ENCODE measurements at regions not wholly inside any gene's neighbourhood (a gene's known extent, or its start where the extent isn't known, plus 50 kb on each side); places are given as distances from the start of the nearest gene placed in this dataset.

DNA sequence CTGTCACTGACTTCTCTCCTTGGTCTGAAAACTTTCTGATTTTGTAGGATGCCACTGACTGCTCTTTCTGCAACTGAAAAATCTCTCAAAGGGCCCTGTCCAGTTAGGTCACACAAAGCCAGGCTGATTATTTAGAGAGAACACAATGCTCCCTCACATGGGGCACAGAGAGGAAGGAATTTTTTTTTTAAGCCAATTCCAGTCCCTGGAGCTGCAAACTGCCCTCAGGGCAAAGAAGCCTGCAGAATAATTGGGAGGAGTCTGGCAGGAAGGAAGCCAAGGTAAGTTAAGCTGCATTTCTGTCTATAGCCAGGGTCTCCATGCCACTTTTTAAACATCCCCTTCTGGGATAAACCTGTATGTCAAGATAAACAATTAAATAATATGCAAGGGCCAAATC lies 305.5 kb downstream of the ZSWIM6 start:
- no peaks in the 10 kb centered on the region for H3K36me3 ChIP-seq (ENCODE audit: control insufficient read depth, insufficient read depth, low read length, severe bottlenecking)
- DNase-seq (ENCODE audit: low read depth), result peak; percentile 76
- H3K4me1 ChIP-seq (ENCODE audit: control insufficient read depth, insufficient read depth, low read length), result peaks cover 5% of the 10 kb centered on the region
- no peak overlapping the region for H3K9ac ChIP-seq (ENCODE audit: low read length)
- peaks cover 21% of the 10 kb centered on the region for H3K27me3 ChIP-seq (replicated peaks; ENCODE audit: control insufficient read depth, insufficient read depth, low read length)
- no peaks in the 10 kb centered on the region for H3K9me3 ChIP-seq (ENCODE audit: control insufficient read depth, low read length)
- no peak overlapping the region for H3K4me3 ChIP-seq (ENCODE audit: low read length)

DNA sequence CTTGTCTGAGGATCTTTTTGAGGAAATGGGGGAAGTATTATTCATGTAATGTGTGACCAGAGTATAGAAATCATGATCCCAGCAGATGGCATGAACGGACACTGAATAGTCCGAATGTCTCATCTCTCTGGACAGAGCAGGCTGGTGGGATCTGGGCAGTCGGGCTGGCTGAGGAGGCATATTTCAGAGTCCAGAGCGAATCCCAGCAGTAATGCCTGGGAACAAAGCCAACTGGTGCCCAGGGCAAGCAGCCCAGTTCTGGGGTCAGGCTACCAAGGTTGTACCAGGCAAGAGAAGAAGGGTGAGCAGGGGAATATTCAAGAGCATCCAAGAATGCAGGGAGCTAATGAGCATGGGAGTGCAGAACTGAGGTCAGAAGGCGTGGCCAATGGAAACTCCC lies 306.4 kb downstream of the ZSWIM6 start:
- no peak for DNase-seq (ENCODE audit: low read depth)
- H3K4me3 ChIP-seq (ENCODE audit: low read length), result no peak overlapping the region
- H3K4me1 ChIP-seq (ENCODE audit: control insufficient read depth, insufficient read depth, low read length), result peaks cover 5% of the 10 kb centered on the region
- H3K9me3 ChIP-seq (ENCODE audit: control insufficient read depth, low read length), result no peaks in the 10 kb centered on the region
- no peak overlapping the region for H3K9ac ChIP-seq (ENCODE audit: low read length)
- H3K36me3 ChIP-seq (ENCODE audit: control insufficient read depth, insufficient read depth, low read length, severe bottlenecking), result no peaks in the 10 kb centered on the region
- H3K27me3 ChIP-seq (replicated peaks; ENCODE audit: control insufficient read depth, insufficient read depth, low read length), result peaks cover 28% of the 10 kb centered on the region

DNA sequence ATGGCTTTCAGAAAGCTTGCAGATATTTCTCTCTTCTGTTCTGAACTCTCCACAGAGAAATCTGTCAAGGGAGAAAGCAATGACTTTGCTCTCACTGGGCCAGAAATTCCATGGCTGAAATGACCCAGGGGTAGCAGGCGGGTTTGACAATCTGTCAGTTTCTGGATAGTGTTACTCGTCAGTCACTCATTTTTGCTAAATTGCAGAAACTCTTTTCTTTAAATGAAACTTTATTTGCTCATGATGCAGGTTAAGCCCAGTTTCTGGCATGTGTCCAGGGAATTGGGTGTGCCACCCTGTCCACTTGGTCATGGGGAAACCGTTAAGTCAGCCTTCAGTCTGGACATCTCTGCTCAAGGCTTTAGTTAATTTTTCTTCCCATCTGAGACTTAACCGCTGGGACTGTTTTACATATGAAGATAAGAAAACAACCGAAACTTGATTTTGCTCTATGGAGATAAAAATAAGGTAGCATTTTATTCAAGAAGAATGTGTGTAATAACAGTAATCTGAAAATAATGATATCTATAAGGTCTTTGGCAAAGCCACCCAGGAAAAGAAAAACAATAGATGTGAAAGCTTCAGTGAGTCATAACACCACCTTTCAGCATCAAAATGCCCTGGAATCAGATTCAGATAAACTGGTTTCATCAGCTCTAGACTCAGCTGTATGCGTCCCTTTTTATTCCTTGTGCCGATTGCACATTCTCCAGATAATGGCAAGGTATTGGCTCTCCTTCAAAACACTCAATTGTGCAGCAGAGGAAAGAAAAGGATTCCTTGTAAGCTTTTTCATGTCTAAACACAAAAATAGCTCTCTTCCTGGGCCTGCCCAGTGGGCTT lies 308.3 kb downstream of the ZSWIM6 start:
- Histone ChIP-seq H3K4me1 (ENCODE audit: control insufficient read depth, insufficient read depth, low read length) (peaks cover 5% of the 10 kb centered on the region), H3K36me3 (ENCODE audit: control insufficient read depth, insufficient read depth, low read length, severe bottlenecking) (no peaks in the 10 kb centered on the region), H3K9ac (ENCODE audit: low read length) (no peak overlapping the region), H3K4me3 (ENCODE audit: low read length) (no peak overlapping the region), H3K27me3 (replicated peaks; ENCODE audit: control insufficient read depth, insufficient read depth, low read length) (peaks cover 39% of the 10 kb centered on the region), H3K9me3 (ENCODE audit: control insufficient read depth, low read length) (no peaks in the 10 kb centered on the region)
- DNase-seq (ENCODE audit: low read depth), result no peak

DNA sequence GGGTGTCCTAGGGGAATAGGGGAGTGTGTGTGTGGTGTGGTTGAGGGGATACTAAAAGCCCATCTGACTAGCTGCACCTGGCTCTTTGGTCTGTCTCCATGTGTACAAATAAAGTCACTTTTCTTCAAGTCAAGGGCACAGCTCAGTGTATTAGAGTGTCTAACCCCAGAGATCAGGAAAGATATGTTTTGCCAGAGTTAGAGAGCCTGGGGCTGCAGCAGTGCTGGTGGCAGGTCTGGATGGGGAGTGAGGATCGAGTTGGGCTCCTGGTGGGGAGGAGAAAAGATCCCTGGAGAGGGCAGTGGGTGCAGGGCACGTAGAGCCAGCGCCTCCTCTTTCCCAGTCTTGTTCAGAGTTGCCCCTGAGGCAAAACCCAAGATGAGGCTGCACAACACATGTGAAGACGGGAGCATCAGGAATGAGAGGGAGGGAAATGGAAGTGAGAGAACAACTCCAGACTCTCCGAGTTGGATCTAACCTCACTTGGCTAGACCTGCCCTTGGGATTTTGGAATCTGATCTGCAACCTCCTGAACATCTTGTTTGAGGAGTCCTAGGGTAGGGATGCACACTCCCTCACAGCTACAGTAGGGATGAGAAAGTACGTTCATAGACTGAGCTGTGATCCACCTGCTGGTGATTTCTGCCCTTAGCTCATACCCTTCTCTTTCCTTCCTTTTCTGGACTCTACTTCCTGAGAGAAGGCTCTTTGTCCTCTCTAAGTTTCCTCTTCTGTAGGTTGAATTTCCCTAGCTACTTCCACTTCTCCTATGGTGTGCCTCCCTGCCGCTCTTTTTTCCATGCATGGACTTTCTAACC lies 309.9 kb downstream of the ZSWIM6 start:
- Histone ChIP-seq H3K4me3 (ENCODE audit: low read length) (no peak overlapping the region), H3K27me3 (replicated peaks; ENCODE audit: control insufficient read depth, insufficient read depth, low read length) (peaks cover 45% of the 10 kb centered on the region), H3K4me1 (ENCODE audit: control insufficient read depth, insufficient read depth, low read length) (peaks cover 5% of the 10 kb centered on the region), H3K9me3 (ENCODE audit: control insufficient read depth, low read length) (no peaks in the 10 kb centered on the region), H3K9ac (ENCODE audit: low read length) (no peak overlapping the region), H3K36me3 (ENCODE audit: control insufficient read depth, insufficient read depth, low read length, severe bottlenecking) (no peaks in the 10 kb centered on the region)
- peak; percentile 6 for DNase-seq (ENCODE audit: low read depth)

DNA sequence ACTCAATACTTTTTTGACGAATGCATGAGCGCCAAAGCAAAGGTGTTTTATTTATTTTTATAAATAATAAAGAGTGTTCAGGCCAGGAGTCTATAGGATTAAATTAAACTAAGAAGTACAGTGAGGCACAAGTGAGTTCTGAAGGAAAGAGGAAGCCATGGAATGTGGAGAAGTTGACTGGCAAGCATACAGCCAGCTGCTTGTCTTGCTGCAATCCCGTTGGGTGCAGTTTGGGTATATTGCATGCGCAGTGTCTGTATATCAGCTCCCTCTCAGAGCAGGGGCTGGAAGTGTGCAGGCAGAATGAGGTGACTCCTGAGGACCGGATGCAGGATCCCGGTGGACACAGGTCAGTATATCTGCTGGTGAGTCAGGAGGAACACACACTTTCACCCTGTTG lies 315.6 kb downstream of the ZSWIM6 start:
- no peak overlapping the region for H3K4me3 ChIP-seq (ENCODE audit: low read length)
- no peak for DNase-seq (ENCODE audit: low read depth)
- no peaks in the 10 kb centered on the region for H3K4me1 ChIP-seq (ENCODE audit: control insufficient read depth, insufficient read depth, low read length)
- H3K27me3 ChIP-seq (replicated peaks; ENCODE audit: control insufficient read depth, insufficient read depth, low read length), result peaks cover 24% of the 10 kb centered on the region
- no peak overlapping the region for H3K9ac ChIP-seq (ENCODE audit: low read length)
- H3K9me3 ChIP-seq (ENCODE audit: control insufficient read depth, low read length), result no peaks in the 10 kb centered on the region
- no peaks in the 10 kb centered on the region for H3K36me3 ChIP-seq (ENCODE audit: control insufficient read depth, insufficient read depth, low read length, severe bottlenecking)

DNA sequence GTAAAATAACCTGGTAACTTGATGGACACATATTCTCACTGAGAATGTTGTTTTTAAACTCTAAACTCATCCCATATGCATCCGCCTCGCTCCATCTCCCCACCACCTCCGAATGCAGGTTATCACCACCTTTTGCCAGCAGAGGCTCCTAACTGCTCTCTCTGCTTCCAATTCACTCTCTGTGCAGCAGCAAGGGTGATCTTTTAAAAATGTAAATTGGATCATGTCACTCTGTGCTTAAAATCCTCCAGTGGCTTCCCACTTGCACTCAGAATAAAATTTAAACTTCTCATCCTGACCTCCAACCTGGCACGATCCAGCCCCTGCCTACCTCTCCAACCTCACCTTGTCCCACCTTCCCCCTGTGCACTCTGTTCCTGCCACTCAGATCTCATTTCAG lies 317.2 kb downstream of the ZSWIM6 start:
- H3K36me3 ChIP-seq (ENCODE audit: control insufficient read depth, insufficient read depth, low read length, severe bottlenecking), result no peaks in the 10 kb centered on the region
- no peaks in the 10 kb centered on the region for H3K9me3 ChIP-seq (ENCODE audit: control insufficient read depth, low read length)
- no peak overlapping the region for H3K4me3 ChIP-seq (ENCODE audit: low read length)
- H3K9ac ChIP-seq (ENCODE audit: low read length), result no peak overlapping the region
- no peak for DNase-seq (ENCODE audit: low read depth)
- peaks cover 11% of the 10 kb centered on the region for H3K27me3 ChIP-seq (replicated peaks; ENCODE audit: control insufficient read depth, insufficient read depth, low read length)
- no peaks in the 10 kb centered on the region for H3K4me1 ChIP-seq (ENCODE audit: control insufficient read depth, insufficient read depth, low read length)

DNA sequence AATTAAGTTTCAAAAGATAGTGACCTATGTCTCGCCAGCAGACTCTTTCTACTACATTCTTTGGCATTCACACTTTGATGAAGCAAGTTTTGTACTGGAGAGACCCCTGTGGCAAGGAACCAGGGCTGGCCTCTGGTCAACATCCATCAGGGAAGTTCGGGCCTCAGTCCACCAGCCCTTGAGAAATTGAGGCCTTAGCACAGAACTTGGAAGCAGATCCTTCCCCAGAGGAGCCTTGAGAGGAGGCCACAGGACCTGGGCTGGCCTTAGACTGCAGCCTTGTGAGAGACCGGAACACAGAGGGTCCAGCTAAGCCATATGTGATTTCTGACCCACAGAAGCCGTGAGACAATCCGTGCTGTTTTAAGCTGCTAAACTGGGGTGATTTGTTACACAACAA lies 317.9 kb downstream of the ZSWIM6 start:
- H3K27me3 ChIP-seq (replicated peaks; ENCODE audit: control insufficient read depth, insufficient read depth, low read length), result peaks cover 9% of the 10 kb centered on the region
- no peaks in the 10 kb centered on the region for H3K4me1 ChIP-seq (ENCODE audit: control insufficient read depth, insufficient read depth, low read length)
- no peak overlapping the region for H3K9ac ChIP-seq (ENCODE audit: low read length)
- no peaks in the 10 kb centered on the region for H3K36me3 ChIP-seq (ENCODE audit: control insufficient read depth, insufficient read depth, low read length, severe bottlenecking)
- no peak for DNase-seq (ENCODE audit: low read depth)
- no peak overlapping the region for H3K4me3 ChIP-seq (ENCODE audit: low read length)
- no peaks in the 10 kb centered on the region for H3K9me3 ChIP-seq (ENCODE audit: control insufficient read depth, low read length)

DNA sequence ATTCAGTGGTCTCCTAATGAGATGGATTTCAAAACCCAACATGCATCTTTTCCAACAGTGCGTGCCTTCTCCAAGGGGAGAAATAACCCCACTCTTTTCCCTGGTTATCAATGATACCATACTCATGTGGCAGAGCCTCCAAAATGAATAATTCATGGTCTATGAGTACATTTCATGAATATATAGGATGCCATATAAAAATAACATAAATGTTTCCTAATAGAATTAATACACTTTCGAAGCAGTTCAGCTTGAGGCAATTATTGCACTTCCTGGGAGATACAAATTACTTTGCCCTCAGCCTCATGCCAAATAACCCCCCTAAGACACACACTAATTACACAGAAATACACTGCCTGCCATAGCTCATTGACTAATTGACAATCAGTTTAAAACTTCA lies 318.6 kb downstream of the ZSWIM6 start:
- Histone ChIP-seq H3K4me1 (ENCODE audit: control insufficient read depth, insufficient read depth, low read length) (no peaks in the 10 kb centered on the region), H3K9ac (ENCODE audit: low read length) (no peak overlapping the region), H3K27me3 (replicated peaks; ENCODE audit: control insufficient read depth, insufficient read depth, low read length) (peaks cover 8% of the 10 kb centered on the region), H3K36me3 (ENCODE audit: control insufficient read depth, insufficient read depth, low read length, severe bottlenecking) (no peaks in the 10 kb centered on the region), H3K9me3 (ENCODE audit: control insufficient read depth, low read length) (no peaks in the 10 kb centered on the region), H3K4me3 (ENCODE audit: low read length) (no peak overlapping the region)
- DNase-seq (ENCODE audit: low read depth), result no peak

DNA sequence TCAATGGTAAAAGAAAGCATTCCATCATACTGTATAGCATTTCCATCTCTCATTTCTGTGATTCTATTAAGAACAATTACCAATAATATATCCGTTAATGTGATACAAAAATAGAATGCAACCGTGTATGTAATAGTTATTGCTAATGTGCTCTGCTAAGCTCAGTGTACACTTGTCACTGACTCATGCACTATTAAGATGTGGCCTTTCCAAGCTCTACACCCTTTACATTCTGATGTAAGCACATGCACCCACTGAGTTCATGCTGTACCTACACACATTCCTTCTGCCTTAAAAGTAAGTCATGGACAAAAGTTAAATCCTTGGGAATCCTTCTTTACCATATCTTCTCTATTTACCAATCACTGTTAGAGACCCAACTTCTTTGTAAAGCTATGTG lies 319.1 kb downstream of the ZSWIM6 start:
- Histone ChIP-seq H3K4me1 (ENCODE audit: control insufficient read depth, insufficient read depth, low read length) (no peaks in the 10 kb centered on the region), H3K4me3 (ENCODE audit: low read length) (no peak overlapping the region), H3K27me3 (replicated peaks; ENCODE audit: control insufficient read depth, insufficient read depth, low read length) (peaks cover 13% of the 10 kb centered on the region), H3K9me3 (ENCODE audit: control insufficient read depth, low read length) (no peaks in the 10 kb centered on the region), H3K36me3 (ENCODE audit: control insufficient read depth, insufficient read depth, low read length, severe bottlenecking) (no peaks in the 10 kb centered on the region), H3K9ac (ENCODE audit: low read length) (no peak overlapping the region)
- DNase-seq (ENCODE audit: low read depth), result no peak

DNA sequence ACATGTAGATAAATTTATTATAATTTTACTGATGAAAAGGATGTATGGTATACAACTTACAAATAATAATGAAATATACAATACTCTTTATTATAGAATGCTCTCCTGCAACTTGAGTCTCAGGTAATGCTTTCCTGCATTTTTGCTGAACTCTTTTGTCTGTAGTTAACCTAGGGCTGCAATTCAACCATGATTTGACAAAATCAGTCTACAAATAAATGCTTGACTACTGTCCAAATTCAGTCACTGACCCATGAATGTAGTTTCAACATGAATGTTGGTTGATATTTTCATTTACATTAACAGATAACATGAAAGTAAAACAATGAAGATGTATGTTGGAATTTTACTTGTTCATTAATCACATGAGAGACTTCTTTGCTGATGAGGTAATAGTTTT lies 320.9 kb downstream of the ZSWIM6 start:
- no peak overlapping the region for H3K4me3 ChIP-seq (ENCODE audit: low read length)
- no peaks in the 10 kb centered on the region for H3K4me1 ChIP-seq (ENCODE audit: control insufficient read depth, insufficient read depth, low read length)
- no peak for DNase-seq (ENCODE audit: low read depth)
- no peaks in the 10 kb centered on the region for H3K9me3 ChIP-seq (ENCODE audit: control insufficient read depth, low read length)
- no peaks in the 10 kb centered on the region for H3K36me3 ChIP-seq (ENCODE audit: control insufficient read depth, insufficient read depth, low read length, severe bottlenecking)
- no peak overlapping the region for H3K9ac ChIP-seq (ENCODE audit: low read length)
- peaks cover 9% of the 10 kb centered on the region for H3K27me3 ChIP-seq (replicated peaks; ENCODE audit: control insufficient read depth, insufficient read depth, low read length)

DNA sequence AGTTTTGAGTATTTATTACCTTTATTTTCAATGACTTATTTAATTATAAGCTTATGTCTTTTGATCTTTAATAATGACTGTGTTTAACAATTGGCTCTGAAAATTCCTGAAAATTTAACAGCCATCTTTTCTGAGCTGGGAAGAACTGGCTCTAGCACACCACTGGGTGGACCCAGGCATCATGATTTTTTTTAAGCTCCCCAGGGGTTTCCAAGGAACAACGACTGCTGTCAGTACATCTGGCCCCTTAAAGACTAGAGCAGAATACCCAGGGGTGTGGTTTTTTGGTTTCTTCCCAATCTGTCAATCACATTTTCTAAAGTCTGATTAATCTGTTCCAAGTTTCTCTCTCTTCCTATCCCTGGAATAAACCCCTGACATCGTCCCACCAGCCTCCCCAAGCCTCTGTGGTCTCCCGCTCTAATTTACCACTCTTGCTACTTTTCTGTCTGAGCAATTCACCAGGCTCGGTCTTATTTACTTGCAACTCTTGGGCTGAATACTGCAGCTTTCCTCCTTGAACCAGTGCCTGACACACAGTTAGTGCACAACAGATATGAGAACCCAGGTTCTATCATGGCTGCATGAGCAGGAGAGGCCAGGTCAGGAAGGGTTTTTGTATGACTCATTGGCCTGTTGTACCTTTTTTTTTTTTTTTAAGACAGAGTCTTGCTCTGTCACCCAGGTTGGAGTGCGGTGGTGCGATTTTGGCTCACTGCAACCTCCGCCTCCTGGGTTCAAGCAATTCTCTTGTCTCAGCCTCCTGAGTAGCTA lies 321.9 kb downstream of the ZSWIM6 start:
- Histone ChIP-seq H3K9ac (ENCODE audit: low read length) (no peak overlapping the region), H3K4me3 (ENCODE audit: low read length) (no peak overlapping the region), H3K27me3 (replicated peaks; ENCODE audit: control insufficient read depth, insufficient read depth, low read length) (peaks cover 11% of the 10 kb centered on the region), H3K4me1 (ENCODE audit: control insufficient read depth, insufficient read depth, low read length) (no peaks in the 10 kb centered on the region), H3K36me3 (ENCODE audit: control insufficient read depth, insufficient read depth, low read length, severe bottlenecking) (no peaks in the 10 kb centered on the region), H3K9me3 (ENCODE audit: control insufficient read depth, low read length) (no peaks in the 10 kb centered on the region)
- no peak for DNase-seq (ENCODE audit: low read depth)

All from adipocyte (in vitro differentiated cells).